ENCODE measurements at regions not wholly inside any gene's neighbourhood (a gene's known extent, or its start where the extent isn't known, plus 50 kb on each side); places are given as distances from the start of the nearest gene placed in this dataset.

- CTCF ChIA-PET = no interaction called here
- no peaks in the 10 kb centered on the region for H3K9me1 ChIP-seq (replicated peaks; ENCODE audit: control insufficient read depth, extremely low read depth, insufficient read depth, low read length)
- H2AFZ ChIP-seq (ENCODE audit: low read depth, low read length) = no peak overlapping the region
- H3K27ac ChIP-seq (ENCODE audit: insufficient read depth, low read depth, low read length) = no peak overlapping the region
- H4K20me1 ChIP-seq (replicated peaks; ENCODE audit: control insufficient read depth, extremely low read depth, insufficient read depth, low read length) = no peaks in the 10 kb centered on the region
- no peak overlapping the region for H3K4me2 ChIP-seq (ENCODE audit: insufficient read depth, low read length)
- no peaks in the 10 kb centered on the region for H3K4me1 ChIP-seq (ENCODE audit: control insufficient read depth, extremely low read depth, insufficient read depth, low read length)
- H3K9me3 ChIP-seq (replicated peaks; ENCODE audit: control insufficient read depth, insufficient read depth, low read length) = no peaks in the 10 kb centered on the region
- H3K27me3 ChIP-seq (ENCODE audit: control insufficient read depth in 2 of 2, insufficient read depth in 2 of 2, low read length in 2 of 2) = no peaks in the 10 kb centered on the region
- no peak for TF ChIP-seq FOS (IDR thresholded peaks at IDR 0.05; ENCODE audit: borderline replicate concordance, insufficient read depth, low read length)
- TF ChIP-seq MYC (IDR thresholded peaks at IDR 0.05; ENCODE audit: low read depth, low read length) = no peak
- TF ChIP-seq JUN (IDR thresholded peaks at IDR 0.05; ENCODE audit: borderline replicate concordance, insufficient read depth, insufficient read length, low read depth) = no peak
- TF ChIP-seq CTCF (IDR thresholded peaks at IDR 0.05; ENCODE audit: extremely low read depth in 1 of 2, insufficient read depth in 1 of 2, low read depth in 1 of 2, low read length in 2 of 2) = no peak
- no peak for TF ChIP-seq POLR2A (IDR thresholded peaks at IDR 0.05; ENCODE audit: low read depth, low read length)
- TF ChIP-seq GATA2 (IDR thresholded peaks at IDR 0.05; ENCODE audit: insufficient read depth, insufficient read length, low read depth, low read length) = no peak
- TF ChIP-seq, protein P1, sequence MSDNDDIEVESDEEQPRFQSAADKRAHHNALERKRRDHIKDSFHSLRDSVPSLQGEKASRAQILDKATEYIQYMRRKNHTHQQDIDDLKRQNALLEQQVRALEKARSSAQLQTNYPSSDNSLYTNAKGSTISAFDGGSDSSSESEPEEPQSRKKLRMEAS (IDR thresholded peaks at IDR 0.05; ENCODE audit: insufficient read depth, insufficient read length) = no peak
- no peak for TF ChIP-seq POLR2AphosphoS5 (IDR thresholded peaks at IDR 0.05; ENCODE audit: insufficient read depth, low read depth, low read length)
- TF ChIP-seq EZH2 (IDR thresholded peaks at IDR 0.05; ENCODE audit: borderline replicate concordance, low read depth, low read length, severe bottlenecking) = no peak
- DNase-seq (ENCODE audit: low read depth, low spot score) = no peak
- no peaks in the 10 kb centered on the region for H3K79me2 ChIP-seq (ENCODE audit: control insufficient read depth, insufficient read depth, low read length)
- dilution Hi-C loops (cut with MboI; ENCODE audit: extremely low pct_ligation_motif_present, low sequenced_read_pairs) = no loop called here
- FAIRE-seq = no peak
- no peak overlapping the region for H3K4me3 ChIP-seq (replicated peaks in 1 of 3; ENCODE audit: insufficient read depth in 1 of 3, low read depth in 1 of 3, low read length in 3 of 3)
- POLR2A ChIA-PET = no interaction called here
- BruUV-seq (replicated peaks) = no TSS peak
- H3K36me3 ChIP-seq (ENCODE audit: control insufficient read depth in 2 of 2, extremely low read depth in 1 of 2, insufficient read depth in 2 of 2, low read length in 2 of 2) = no peaks in the 10 kb centered on the region
- intact Hi-C loops (cut with micrococcal nuclease) = no loop called here
- H3K9ac ChIP-seq (replicated peaks; ENCODE audit: extremely low read depth, insufficient read depth, low read length) = no peak overlapping the region
These were observed 296.2 kb downstream of the LRRIQ3 start for GRCh38 chr1:73901738-73902137.

Measured in endothelial cell of umbilical vein (primary cell).